ENCODE measurements at regions not wholly inside any gene's neighbourhood (a gene's known extent, or its start where the extent isn't known, plus 50 kb on each side); places are given as distances from the start of the nearest gene placed in this dataset.

GRCh38 chr4:180207921-180208320 is 2035.3 kb upstream of the TENM3 start:
- DNase-seq = no peak

GRCh38 chr4:180217070-180217469 is 2026.1 kb upstream of the TENM3 start:
- no peak for DNase-seq

- no peak for DNase-seq
Observed at GRCh38 chr4:180219080-180219479, 2024.1 kb upstream of the TENM3 start.

- DNase-seq = no peak
Observed at GRCh38 chr4:180225977-180226376, 2017.2 kb upstream of the TENM3 start.

- no peak for DNase-seq
Observed at GRCh38 chr4:180234730-180235129, 2008.5 kb upstream of the TENM3 start.

- no peak for DNase-seq
Observed at GRCh38 chr4:180240670-180241069, 2002.5 kb upstream of the TENM3 start.

- DNase-seq = no peak
Observed at GRCh38 chr4:180253419-180253818, 1989.8 kb upstream of the TENM3 start.

- DNase-seq = no peak
Observed at GRCh38 chr4:180261346-180261745, 1981.9 kb upstream of the TENM3 start.

- no peak for DNase-seq
Observed at GRCh38 chr4:180280076-180280475, 1963.1 kb upstream of the TENM3 start.

GRCh38 chr4:180280726-180281297 is 1962.4 kb upstream of the TENM3 start:
- DNase-seq = peak; percentile 18

- peak; percentile 76 for DNase-seq
Observed at GRCh38 chr4:180281724-180282123, 1961.5 kb upstream of the TENM3 start.

GRCh38 chr4:180284267-180284666 is 1958.9 kb upstream of the TENM3 start:
- no peak for DNase-seq

- no peak for DNase-seq
Observed at GRCh38 chr4:180285796-180286195, 1957.4 kb upstream of the TENM3 start.

- DNase-seq = no peak
Observed at GRCh38 chr4:180292339-180292738, 1950.9 kb upstream of the TENM3 start.

GRCh38 chr4:180296036-180296599 is 1947.1 kb upstream of the TENM3 start:
- no peak for DNase-seq

GRCh38 chr4:180304321-180304720 is 1938.9 kb upstream of the TENM3 start:
- no peak for DNase-seq

- DNase-seq = no peak
Observed at GRCh38 chr4:180310616-180311015, 1932.6 kb upstream of the TENM3 start.

GRCh38 chr4:180314972-180315371 is 1928.2 kb upstream of the TENM3 start:
- DNase-seq = no peak

GRCh38 chr4:180330521-180330920 is 1912.7 kb upstream of the TENM3 start:
- no peak for DNase-seq

- DNase-seq = no peak
Observed at GRCh38 chr4:180333162-180333561, 1910.0 kb upstream of the TENM3 start.

- no peak for DNase-seq
Observed at GRCh38 chr4:180335566-180335965, 1907.6 kb upstream of the TENM3 start.

- no peak for DNase-seq
Observed at GRCh38 chr4:180336494-180337090, 1906.6 kb upstream of the TENM3 start.

- no peak for DNase-seq
Observed at GRCh38 chr4:180341926-180342325, 1901.3 kb upstream of the TENM3 start.

GRCh38 chr4:180350901-180351300 is 1892.3 kb upstream of the TENM3 start:
- no peak for DNase-seq

- DNase-seq = no peak
Observed at GRCh38 chr4:180356766-180357165, 1886.4 kb upstream of the TENM3 start.
